OCI-LY7 (cell line): ENCODE measurements at regions not wholly inside any gene's neighbourhood (a gene's known extent, or its start where the extent isn't known, plus 50 kb on each side); places are given as distances from the start of the nearest gene placed in this dataset.

ENCODE experiments used
- BruUV-seq: library from RNA; stranded (reverse); fragments of 400-500 nt; replicated peaks from 2 replicates; lab custom pipeline; 2021; lab: Mats Ljungman, UMichigan
- CTCF ChIA-PET: fragments of 300-600 bp; sonication (Branson Sonifier 250); formaldehyde crosslinking; loops from one replicate; lab custom pipeline; 2022; ENCODE audit warnings: antibody characterized with exemption; ENCODE audit not compliant: unreplicated experiment; lab: Charles Lee
- POLR2A ChIA-PET: fragments of 300-600 bp; sonication (Branson Sonifier 250); formaldehyde crosslinking; loops from one replicate; lab custom pipeline; 2022; ENCODE audit warnings: antibody characterized with exemption; lab: Charles Lee
- DNase-seq: peaks from one replicate; pipeline ENCODE4 v3.0.0-alpha.2; 2015; ENCODE audit warnings: low spot score
- H2AFZ ChIP-seq: fragments of 200-600 bp; sonication (generic), shearing (Covaris generic); 2 replicates; pipeline ENCODE4 v1.6.1; 2014; ENCODE audit warnings: mild to moderate bottlenecking, antibody characterized with exemption, low read length, moderate library complexity
- H3K27ac ChIP-seq: fragments of 200-600 bp; sonication (generic); 2 replicates; pipeline ENCODE4 v1.5.1; 2014; ENCODE audit warnings: mixed run types, low read depth, mild to moderate bottlenecking, moderate library complexity, low read length, inconsistent platforms; ENCODE audit not compliant: poor library complexity, severe bottlenecking
- H3K36me3 ChIP-seq: fragments of 200-600 bp; sonication (generic); 2 replicates; pipeline ENCODE4 v1.6.1; 2014; ENCODE audit warnings: mild to moderate bottlenecking, antibody characterized with exemption, low read length, moderate library complexity, mixed read lengths; ENCODE audit not compliant: insufficient read depth
- H3K4me1 ChIP-seq: fragments of 200-600 bp; sonication (generic); 2 replicates; pipeline ENCODE4 v1.5.1; 2014; ENCODE audit warnings: mild to moderate bottlenecking, low read length; ENCODE audit not compliant: insufficient read depth, poor library complexity, severe bottlenecking
- H3K4me2 ChIP-seq: fragments of 200-600 bp; sonication (generic); 2 replicates; pipeline ENCODE4 v1.6.1; 2014; ENCODE audit warnings: mild to moderate bottlenecking, low read length
- H3K4me3 ChIP-seq: fragments of 200-600 bp; sonication (generic); 2 replicates; pipeline ENCODE4 v1.5.1; 2014; ENCODE audit warnings: mild to moderate bottlenecking, low read depth, low read length; ENCODE audit not compliant: poor library complexity, severe bottlenecking
- H3K79me2 ChIP-seq: fragments of 200-600 bp; sonication (generic); 2 replicates; pipeline ENCODE4 v1.6.1; 2016; ENCODE audit warnings: low read depth, mild to moderate bottlenecking, low read length, moderate library complexity, mixed read lengths; ENCODE audit not compliant: insufficient read depth
- H3K9me2 ChIP-seq: fragments of 200-600 bp; sonication (generic); 2 replicates; pipeline ENCODE4 v1.6.1; 2016; ENCODE audit warnings: mild to moderate bottlenecking, low read length, mixed read lengths; ENCODE audit not compliant: insufficient read depth
- H3K9me3 ChIP-seq: fragments of 200-600 bp; sonication (generic); 2 replicates; pipeline ENCODE4 v1.6.1; 2014; ENCODE audit warnings: mild to moderate bottlenecking, mixed run types, low read length, mixed read lengths
- H4K20me1 ChIP-seq: fragments of 200-600 bp; sonication (generic); 2 replicates; pipeline ENCODE4 v1.6.1; 2014; ENCODE audit warnings: mild to moderate bottlenecking, antibody characterized with exemption, low read length, moderate library complexity, mixed read lengths; ENCODE audit not compliant: insufficient read depth
- CTCF ChIP-seq: fragments of 200-600 bp; sonication (generic); conservative IDR thresholded peaks from 2 replicates; pipeline ENCODE4 v1.5.1; 2014; ENCODE audit warnings: mild to moderate bottlenecking, antibody characterized with exemption, low read length, moderate library complexity, mixed read lengths
- EZH2phosphoT487 ChIP-seq: fragments of 200-600 bp; sonication (generic); IDR thresholded peaks from 2 replicates; pipeline ENCODE4 v1.6.1; 2018; ENCODE audit warnings: low read depth, borderline replicate concordance, mild to moderate bottlenecking, mixed run types, antibody characterized with exemption, low read length, moderate library complexity, mixed read lengths
- intact Hi-C: fragments of 100-400 bp; cut with micrococcal nuclease; formaldehyde crosslinking; loops from one replicate; pipeline ENCODE4 v1.10.0; 2022; ENCODE audit not compliant: unreplicated experiment

GRCh38 chr2:48901416-48901815, 145.9 kb upstream of the LHCGR start:
- no peak overlapping the region for H3K4me3 ChIP-seq
- ChIA-PET POLR2A (no interaction called here), CTCF (no interaction called here)
- H3K79me2 ChIP-seq: no peaks in the 10 kb centered on the region
- no peak for DNase-seq
- intact Hi-C loops: no loop called here
- TF ChIP-seq CTCF (no peak), EZH2phosphoT487 (no peak)
- H3K9me2 ChIP-seq: no peaks in the 10 kb centered on the region
- no peaks in the 10 kb centered on the region for H3K4me1 ChIP-seq
- no peak overlapping the region for H3K4me2 ChIP-seq
- no peak overlapping the region for H3K27ac ChIP-seq
- no peaks in the 10 kb centered on the region for H3K36me3 ChIP-seq
- H2AFZ ChIP-seq: no peak overlapping the region
- BruUV-seq: no TSS peak
- no peaks in the 10 kb centered on the region for H3K9me3 ChIP-seq
- no peaks in the 10 kb centered on the region for H4K20me1 ChIP-seq

GRCh38 chr2:48901015-48901343, 145.5 kb upstream of the LHCGR start:
- H3K27ac ChIP-seq: no peak overlapping the region
- intact Hi-C loops: no loop called here
- H3K4me3 ChIP-seq: no peak overlapping the region
- H3K4me2 ChIP-seq: no peak overlapping the region
- no peaks in the 10 kb centered on the region for H3K9me2 ChIP-seq
- no TSS peak for BruUV-seq
- TF ChIP-seq CTCF (no peak), EZH2phosphoT487 (no peak)
- no peaks in the 10 kb centered on the region for H3K79me2 ChIP-seq
- no peaks in the 10 kb centered on the region for H3K4me1 ChIP-seq
- H4K20me1 ChIP-seq: no peaks in the 10 kb centered on the region
- no peak for DNase-seq
- no peaks in the 10 kb centered on the region for H3K36me3 ChIP-seq
- ChIA-PET POLR2A (interaction anchor here (0.6 kb wide), 1 partner anchor 10 kb away, joined by 3 read pairs; no protein-coding TSS in a partner anchor), CTCF (no interaction called here)
- no peak overlapping the region for H2AFZ ChIP-seq
- no peaks in the 10 kb centered on the region for H3K9me3 ChIP-seq

GRCh38 chr2:48900321-48901014, 144.9 kb upstream of the LHCGR start:
- no peaks in the 10 kb centered on the region for H3K79me2 ChIP-seq
- H3K4me2 ChIP-seq: no peak overlapping the region
- BruUV-seq: no TSS peak
- no peak for DNase-seq
- ChIA-PET CTCF (no interaction called here), POLR2A (interaction anchor here (0.6 kb wide), 1 partner anchor 10 kb away, joined by 3 read pairs; no protein-coding TSS in a partner anchor)
- no peaks in the 10 kb centered on the region for H3K9me3 ChIP-seq
- no peaks in the 10 kb centered on the region for H3K36me3 ChIP-seq
- H2AFZ ChIP-seq: no peak overlapping the region
- intact Hi-C loops: no loop called here
- H3K27ac ChIP-seq: no peak overlapping the region
- no peaks in the 10 kb centered on the region for H3K4me1 ChIP-seq
- no peaks in the 10 kb centered on the region for H4K20me1 ChIP-seq
- H3K9me2 ChIP-seq: no peaks in the 10 kb centered on the region
- no peak overlapping the region for H3K4me3 ChIP-seq
- TF ChIP-seq CTCF (no peak), EZH2phosphoT487 (no peak)
